Loucy (cell line): ENCODE measurements at regions not wholly inside any gene's neighbourhood (a gene's known extent, or its start where the extent isn't known, plus 50 kb on each side); places are given as distances from the start of the nearest gene placed in this dataset.

Source experiments
- EZH2phosphoT487 ChIP-seq: fragments of 200-600 bp; IDR thresholded peaks from 2 replicates; pipeline ENCODE4 v1.6.1; 2018; ENCODE audit warnings: antibody characterized with exemption, mild to moderate bottlenecking, moderate library complexity, borderline replicate concordance
- TF ChIP-seq, protein P1 (sequence below): fragments of 200-600 bp; sonication (generic); conservative IDR thresholded peaks from 2 replicates; pipeline ENCODE4 v1.5.1; 2014; ENCODE audit warnings: mild to moderate bottlenecking, antibody characterized with exemption, low read length

GRCh38 chr1:228873709-228874108 is 138.4 kb downstream of the RHOU start:
- TF ChIP-seq, protein P1, sequence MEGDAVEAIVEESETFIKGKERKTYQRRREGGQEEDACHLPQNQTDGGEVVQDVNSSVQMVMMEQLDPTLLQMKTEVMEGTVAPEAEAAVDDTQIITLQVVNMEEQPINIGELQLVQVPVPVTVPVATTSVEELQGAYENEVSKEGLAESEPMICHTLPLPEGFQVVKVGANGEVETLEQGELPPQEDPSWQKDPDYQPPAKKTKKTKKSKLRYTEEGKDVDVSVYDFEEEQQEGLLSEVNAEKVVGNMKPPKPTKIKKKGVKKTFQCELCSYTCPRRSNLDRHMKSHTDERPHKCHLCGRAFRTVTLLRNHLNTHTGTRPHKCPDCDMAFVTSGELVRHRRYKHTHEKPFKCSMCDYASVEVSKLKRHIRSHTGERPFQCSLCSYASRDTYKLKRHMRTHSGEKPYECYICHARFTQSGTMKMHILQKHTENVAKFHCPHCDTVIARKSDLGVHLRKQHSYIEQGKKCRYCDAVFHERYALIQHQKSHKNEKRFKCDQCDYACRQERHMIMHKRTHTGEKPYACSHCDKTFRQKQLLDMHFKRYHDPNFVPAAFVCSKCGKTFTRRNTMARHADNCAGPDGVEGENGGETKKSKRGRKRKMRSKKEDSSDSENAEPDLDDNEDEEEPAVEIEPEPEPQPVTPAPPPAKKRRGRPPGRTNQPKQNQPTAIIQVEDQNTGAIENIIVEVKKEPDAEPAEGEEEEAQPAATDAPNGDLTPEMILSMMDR: no peak
- no peak for TF ChIP-seq EZH2phosphoT487
